GM03348 (cell line): ENCODE measurements at regions not wholly inside any gene's neighbourhood (a gene's known extent, or its start where the extent isn't known, plus 50 kb on each side); places are given as distances from the start of the nearest gene placed in this dataset.
"Not testable (repeated sequence)": the region's sequence is repeated elsewhere in the genome, so short reads cannot be mapped to it uniquely, and the experiment has no call there.

Experiments
- DNase-seq: peaks from one replicate; pipeline ENCODE4 v3.0.0; 2012; ENCODE audit warnings: low spot score

DNA sequence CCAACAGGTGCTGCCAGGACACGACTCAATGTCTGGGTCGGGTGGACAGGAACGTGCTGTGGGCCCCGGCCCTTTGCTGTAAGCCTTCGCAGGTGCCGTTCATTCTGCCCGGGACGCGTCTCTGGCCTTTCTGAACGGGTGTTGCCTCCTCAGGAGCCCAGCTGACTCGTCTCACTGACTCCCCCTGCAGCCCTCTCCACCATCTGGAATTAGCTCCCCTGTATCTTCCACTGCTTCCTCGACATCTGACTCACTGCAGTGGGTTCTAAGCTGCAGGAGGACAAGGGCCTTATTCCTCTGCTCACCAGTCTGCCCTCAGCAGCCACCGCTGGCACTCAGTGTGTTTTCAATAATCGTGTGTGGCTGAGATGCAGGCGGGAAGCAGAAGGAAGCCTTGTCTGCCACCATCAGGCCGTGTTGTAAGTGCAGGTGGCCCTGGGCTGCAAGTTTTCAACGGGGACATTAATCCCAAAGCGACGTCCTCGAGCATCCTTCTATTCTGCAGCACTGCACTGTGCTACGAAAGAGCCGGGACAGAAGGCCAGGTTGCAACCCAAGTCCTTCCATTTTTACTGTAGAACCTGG lies 256.2 kb downstream of the FOXL1 start:
- peak; percentile 58 for DNase-seq

DNA sequence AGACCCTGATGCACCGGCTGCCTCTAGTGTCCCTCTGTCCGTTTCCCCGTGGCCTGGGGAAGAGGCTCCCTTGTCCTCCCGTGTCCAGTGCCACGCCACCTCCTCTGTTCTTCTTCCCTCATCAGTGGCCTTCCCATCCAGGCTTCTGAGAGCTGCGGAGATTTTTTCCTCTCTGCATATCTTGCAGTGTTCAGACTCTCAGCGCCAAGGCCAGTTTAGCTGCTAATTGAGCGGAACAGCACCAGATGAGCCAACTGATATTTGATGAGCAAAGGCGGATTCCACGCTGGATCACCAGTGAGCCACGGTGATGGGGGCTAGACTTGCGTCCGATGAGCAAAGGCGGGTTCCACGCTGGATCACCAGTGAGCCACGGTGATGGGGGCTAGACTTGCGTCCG lies 257.6 kb downstream of the FOXL1 start:
- DNase-seq = no peak

GRCh38 chr16:86836503-86837129 lies 258.3 kb downstream of the FOXL1 start:
- peak; percentile 86 for DNase-seq

DNA sequence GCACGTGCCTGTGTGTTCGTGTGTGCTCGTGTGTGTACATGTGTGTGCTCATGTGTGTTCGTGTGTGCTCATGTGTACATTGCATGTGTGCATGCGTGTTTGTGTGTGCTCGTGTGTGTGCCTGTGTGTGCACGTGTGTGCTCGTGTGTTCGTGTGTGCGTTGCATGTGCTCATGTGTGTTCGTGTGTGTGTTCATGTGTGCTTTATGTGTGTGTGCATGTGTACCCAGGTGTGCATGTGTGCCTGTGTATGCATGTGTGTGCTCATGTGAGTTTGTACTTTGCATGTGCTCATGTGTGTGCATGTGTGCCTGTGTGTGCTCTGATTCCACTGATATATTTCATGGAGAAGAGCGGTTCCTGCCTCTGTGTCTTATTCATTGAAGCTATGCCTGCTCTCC lies 265.5 kb downstream of the FOXL1 start:
- no peak for DNase-seq

DNA sequence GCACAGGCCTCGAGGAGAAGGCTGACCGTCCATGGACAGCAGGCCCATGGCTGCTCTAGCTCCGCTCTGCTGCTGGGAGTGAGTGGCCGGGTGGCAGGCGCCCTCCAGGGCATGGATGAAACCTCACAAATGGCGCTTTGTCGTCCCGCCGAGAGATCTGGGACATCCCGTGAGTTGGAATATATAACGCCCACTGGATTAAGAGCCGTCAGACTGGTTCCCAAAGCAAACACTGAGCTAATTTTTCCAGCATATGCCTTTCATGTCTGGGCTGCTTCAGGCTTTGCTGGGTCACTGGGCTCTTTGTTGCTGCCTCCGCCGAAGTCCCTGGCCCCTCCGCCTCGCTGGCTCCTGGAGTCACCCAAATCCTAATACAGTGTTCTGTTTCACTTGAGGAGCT lies 266.3 kb downstream of the FOXL1 start:
- DNase-seq = no peak

- no peak for DNase-seq
Observed at GRCh38 chr16:86846136-86846535, 267.8 kb downstream of the FOXL1 start.

GRCh38 chr16:86848821-86849220 lies 270.5 kb downstream of the FOXL1 start:
- DNase-seq = no peak

DNA sequence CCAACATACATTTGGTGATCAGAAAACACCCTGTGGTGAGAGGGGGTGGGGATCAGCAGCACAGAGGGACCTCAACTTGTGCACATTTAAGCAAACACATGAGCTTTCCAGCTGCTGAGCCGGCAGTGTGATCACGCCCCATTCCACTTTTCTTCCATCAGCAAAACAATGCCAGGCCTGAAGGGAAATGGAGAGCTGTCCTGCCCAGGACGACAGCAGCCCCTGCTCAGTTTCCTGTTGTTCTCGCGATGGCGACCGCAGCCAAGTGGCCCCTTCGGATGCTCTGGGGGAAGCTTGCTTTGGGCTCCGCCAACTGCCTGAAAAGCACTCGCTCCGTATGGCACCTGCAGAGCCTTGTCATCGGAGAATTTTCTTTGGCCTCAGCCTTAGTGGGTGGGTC lies 272.3 kb downstream of the FOXL1 start:
- DNase-seq = no peak

- no peak for DNase-seq
Observed at GRCh38 chr16:86852135-86852534, 273.8 kb downstream of the FOXL1 start.

- DNase-seq = peak; percentile 87
Observed at GRCh38 chr16:86854058-86854621, 275.8 kb downstream of the FOXL1 start.

DNA sequence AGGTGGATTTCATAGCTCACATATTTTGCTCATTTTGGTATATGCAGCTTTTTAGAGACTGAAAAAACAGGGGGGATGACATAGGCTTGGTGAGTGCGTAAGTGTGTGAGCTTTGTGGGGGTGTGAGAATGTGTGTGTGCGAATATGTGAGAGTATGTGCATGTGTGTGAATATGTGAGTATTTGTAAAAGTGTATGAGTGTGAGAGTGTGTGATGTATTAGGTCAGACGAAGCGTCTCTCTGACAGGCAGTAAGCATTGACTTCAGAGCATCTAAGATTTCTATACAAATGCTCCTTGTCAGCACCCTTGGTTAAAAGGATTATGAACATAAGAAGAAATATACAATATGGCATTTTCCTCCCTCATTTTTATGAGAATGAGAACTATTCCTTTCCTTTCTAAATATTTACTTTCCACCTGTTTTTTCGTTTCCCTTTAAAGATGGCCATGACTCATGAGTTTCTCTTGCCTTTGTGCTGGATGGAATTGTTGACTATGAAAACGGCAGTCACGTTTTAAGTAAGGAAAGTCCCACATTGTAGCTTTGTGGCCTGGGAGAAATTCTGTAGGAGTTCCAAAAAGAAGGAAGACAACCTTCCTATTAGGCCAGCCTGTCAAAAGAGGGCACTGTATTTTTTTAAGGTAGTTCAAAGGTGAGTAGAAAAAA lies 276.4 kb downstream of the FOXL1 start:
- no peak for DNase-seq

GRCh38 chr16:86856946-86857586 lies 278.7 kb downstream of the FOXL1 start:
- DNase-seq = no peak

GRCh38 chr16:86857807-86858206 lies 279.5 kb downstream of the FOXL1 start:
- no peak for DNase-seq

DNA sequence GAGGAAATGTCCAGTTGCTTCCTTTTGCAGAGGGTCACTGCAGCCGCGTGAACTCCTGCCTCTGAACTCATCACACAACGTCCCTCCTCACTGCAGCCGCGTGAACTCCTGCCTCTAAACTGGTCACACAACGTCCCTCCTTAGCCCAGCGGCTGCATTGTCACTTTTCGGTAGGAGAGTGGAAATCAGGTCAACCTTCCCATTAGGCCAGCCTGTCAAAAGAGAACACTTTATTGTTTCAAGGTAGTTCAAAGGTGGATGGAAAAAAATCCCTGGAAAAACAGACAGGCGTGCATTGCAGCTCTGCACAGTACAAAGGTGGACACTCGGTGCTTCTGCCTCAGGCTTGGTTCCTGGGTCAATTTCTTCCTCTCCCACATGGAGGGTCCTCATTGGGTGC lies 280.2 kb downstream of the FOXL1 start:
- DNase-seq = no peak

- not testable (repeated sequence) for DNase-seq
Observed at GRCh38 chr16:86861270-86861858, 283.0 kb downstream of the FOXL1 start.

DNA sequence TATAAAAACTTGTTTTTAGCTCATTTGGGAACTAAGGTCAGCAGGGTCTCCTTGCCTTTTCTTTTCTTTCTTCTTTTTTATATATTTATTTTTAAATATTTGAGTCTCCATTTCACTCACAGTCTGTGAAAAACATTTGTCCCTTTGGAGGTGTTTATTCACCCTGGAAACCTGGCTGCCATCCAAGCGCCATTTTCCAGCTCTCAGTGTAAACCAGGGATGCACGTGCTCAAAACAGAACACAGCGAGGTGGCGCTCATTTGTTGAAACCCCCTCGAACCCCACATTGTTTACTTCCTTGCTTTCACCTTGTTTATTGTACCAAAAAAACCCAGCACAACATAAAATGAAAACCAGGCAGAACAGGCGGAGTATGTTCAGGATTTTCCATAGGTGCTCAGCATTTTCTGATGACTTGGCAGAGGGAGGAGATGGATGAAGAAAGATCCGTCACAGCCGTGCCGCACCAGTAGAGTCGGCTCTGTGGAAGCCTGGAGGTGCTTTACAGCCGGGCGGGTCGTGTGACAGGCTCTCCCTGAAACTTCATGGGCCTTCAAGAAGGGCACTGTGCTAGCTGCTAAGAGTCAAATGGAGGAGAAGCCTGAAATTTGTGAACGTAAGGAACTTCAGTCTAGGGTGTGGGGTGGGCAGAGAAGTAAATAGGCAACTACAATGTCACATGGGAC lies 284.4 kb downstream of the FOXL1 start:
- no peak for DNase-seq

- DNase-seq = no peak
Observed at GRCh38 chr16:86863609-86864008, 285.3 kb downstream of the FOXL1 start.

- no peak for DNase-seq
Observed at GRCh38 chr16:86864586-86864985, 286.2 kb downstream of the FOXL1 start.

DNA sequence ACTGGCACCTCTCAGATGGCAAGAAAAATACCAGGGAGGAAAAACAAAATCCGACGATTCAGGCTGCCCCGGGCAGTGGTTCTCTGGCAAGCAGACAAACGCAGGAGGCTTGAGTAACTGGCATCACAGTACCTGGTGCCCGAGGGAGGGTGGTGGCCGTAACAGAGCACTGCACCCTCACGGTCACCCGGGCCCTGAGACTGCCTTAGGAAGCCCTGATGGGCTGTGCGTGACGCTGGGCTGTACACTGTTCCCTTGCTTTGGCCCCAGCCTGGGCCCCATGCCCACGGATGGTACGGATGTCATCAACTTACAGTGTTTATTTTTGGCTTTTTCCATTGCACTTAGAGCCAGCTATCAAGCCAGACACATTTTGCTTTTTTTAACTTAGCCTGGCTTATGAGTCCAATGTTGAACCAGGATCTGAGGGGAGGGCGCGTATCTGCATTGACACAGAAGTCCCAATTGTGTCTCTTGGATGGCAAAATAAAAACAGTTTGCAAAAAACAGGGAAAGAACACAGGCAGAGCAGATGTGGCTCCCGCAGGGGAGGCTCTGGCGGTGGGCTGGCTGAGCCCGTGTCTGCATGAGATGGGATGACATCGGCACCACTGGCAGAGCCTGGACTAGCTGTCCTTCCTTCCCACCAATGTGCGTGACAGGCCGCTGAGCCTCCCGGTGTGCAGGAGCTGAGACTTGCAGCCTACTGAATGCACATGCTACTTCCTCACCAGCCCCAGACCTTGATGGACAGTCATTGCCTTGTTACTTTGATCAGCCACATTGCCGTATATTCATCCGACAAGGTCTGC lies 287.7 kb downstream of the FOXL1 start:
- DNase-seq = no peak

- no peak for DNase-seq
Observed at GRCh38 chr16:86866986-86867722, 288.8 kb downstream of the FOXL1 start.
